Progenitor cell of endocrine pancreas (in vitro differentiated cells): ENCODE measurements at regions not wholly inside any gene's neighbourhood (a gene's known extent, or its start where the extent isn't known, plus 50 kb on each side); places are given as distances from the start of the nearest gene placed in this dataset.

Experiments used
- DNase-seq: peaks from one replicate; pipeline ENCODE4 v3.0.0; 2021; ENCODE audit warnings: low spot score; ENCODE audit not compliant: unreplicated experiment
- H3K27ac Mint-ChIP-seq: 2 replicates; pipeline ENCODE4 v1.8.0; 2021; ENCODE audit warnings: mild to moderate bottlenecking, moderate library complexity, mixed read lengths
- H3K27me3 Mint-ChIP-seq: 2 replicates; pipeline ENCODE4 v1.8.0; 2021; ENCODE audit warnings: mixed read lengths
- H3K36me3 Mint-ChIP-seq: 2 replicates; pipeline ENCODE4 v1.8.0; 2022; ENCODE audit warnings: mixed read lengths; ENCODE audit not compliant: insufficient read depth
- H3K4me1 Mint-ChIP-seq: 2 replicates; pipeline ENCODE4 v1.8.0; 2021; ENCODE audit warnings: low read depth, mixed read lengths
- H3K4me3 Mint-ChIP-seq: 2 replicates; pipeline ENCODE4 v1.8.0; 2021; ENCODE audit warnings: low read depth, mild to moderate bottlenecking, moderate library complexity, mixed read lengths
- H3K9me3 Mint-ChIP-seq: 2 replicates; pipeline ENCODE4 v1.8.0; 2021; ENCODE audit warnings: low read depth, mixed read lengths
- TF ChIP-seq, protein P1 (sequence below): fragments of 200-600 bp; sonication (generic); IDR thresholded peaks from one replicate; pipeline ENCODE4 v1.5.0; 2021; ENCODE audit warnings: antibody characterized with exemption, mild to moderate bottlenecking; ENCODE audit not compliant: unreplicated experiment

DNA sequence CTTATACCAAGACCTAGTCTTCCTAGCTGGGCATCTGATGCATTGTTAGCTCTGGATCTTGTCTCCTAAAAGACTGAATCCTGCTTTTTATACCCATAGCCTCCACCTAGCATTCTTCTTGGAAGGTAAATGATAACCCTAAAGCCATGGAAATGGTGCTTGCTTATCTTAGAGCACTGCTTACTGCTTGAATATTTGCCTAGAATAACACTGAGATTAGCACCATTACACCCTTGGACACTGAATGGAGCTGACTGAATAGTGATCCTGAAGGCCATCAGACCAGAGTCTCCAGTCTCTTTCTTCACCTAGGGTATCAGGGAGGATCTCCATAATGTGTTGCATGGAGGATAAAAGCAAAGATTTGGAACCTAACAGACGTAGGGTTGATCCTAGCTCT, 50.3 kb upstream of the UGP2 start:
- Mint-ChIP-seq H3K27ac (no peak overlapping the region), H3K9me3 (no peaks in the 10 kb centered on the region), H3K27me3 (no peaks in the 10 kb centered on the region), H3K36me3 (no peaks in the 10 kb centered on the region), H3K4me1 (no peaks in the 10 kb centered on the region), H3K4me3 (no peak overlapping the region)
- TF ChIP-seq, protein P1, sequence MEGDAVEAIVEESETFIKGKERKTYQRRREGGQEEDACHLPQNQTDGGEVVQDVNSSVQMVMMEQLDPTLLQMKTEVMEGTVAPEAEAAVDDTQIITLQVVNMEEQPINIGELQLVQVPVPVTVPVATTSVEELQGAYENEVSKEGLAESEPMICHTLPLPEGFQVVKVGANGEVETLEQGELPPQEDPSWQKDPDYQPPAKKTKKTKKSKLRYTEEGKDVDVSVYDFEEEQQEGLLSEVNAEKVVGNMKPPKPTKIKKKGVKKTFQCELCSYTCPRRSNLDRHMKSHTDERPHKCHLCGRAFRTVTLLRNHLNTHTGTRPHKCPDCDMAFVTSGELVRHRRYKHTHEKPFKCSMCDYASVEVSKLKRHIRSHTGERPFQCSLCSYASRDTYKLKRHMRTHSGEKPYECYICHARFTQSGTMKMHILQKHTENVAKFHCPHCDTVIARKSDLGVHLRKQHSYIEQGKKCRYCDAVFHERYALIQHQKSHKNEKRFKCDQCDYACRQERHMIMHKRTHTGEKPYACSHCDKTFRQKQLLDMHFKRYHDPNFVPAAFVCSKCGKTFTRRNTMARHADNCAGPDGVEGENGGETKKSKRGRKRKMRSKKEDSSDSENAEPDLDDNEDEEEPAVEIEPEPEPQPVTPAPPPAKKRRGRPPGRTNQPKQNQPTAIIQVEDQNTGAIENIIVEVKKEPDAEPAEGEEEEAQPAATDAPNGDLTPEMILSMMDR, result no peak
- no peak for DNase-seq
